ENCODE measurements at regions not wholly inside any gene's neighbourhood (a gene's known extent, or its start where the extent isn't known, plus 50 kb on each side); places are given as distances from the start of the nearest gene placed in this dataset.
"Not testable (repeated sequence)": the region's sequence is repeated elsewhere in the genome, so short reads cannot be mapped to it uniquely, and the experiment has no call there.

GRCh38 chr13:18921063-18921462 lies 260.6 kb downstream of the TUBA3C start:
- no peak overlapping the region for H3K27ac ChIP-seq (ENCODE audit: low read depth, low read length, severe bottlenecking)
- H3K4me1 ChIP-seq (ENCODE audit: control insufficient read depth, insufficient read depth, low read length, poor library complexity, severe bottlenecking): no peaks in the 10 kb centered on the region
- WGBS, 2 experiments (ENCODE audit: insufficient coverage in 2 of 2): 47 to 76% methylated on average over 3 of the region's 4 CpGs
- no peak overlapping the region for H3K4me3 ChIP-seq (ENCODE audit: extremely low read depth, insufficient read depth, low read length, poor library complexity, severe bottlenecking)
- peaks cover 17% of the 10 kb centered on the region for H3K9me3 ChIP-seq (ENCODE audit: control insufficient read depth, low read length)
- no peaks in the 10 kb centered on the region for H3K36me3 ChIP-seq (ENCODE audit: control insufficient read depth, insufficient read depth, low read length)

GRCh38 chr13:18905096-18905495 lies 276.5 kb downstream of the TUBA3C start:
- H3K27ac ChIP-seq (ENCODE audit: low read depth, low read length, severe bottlenecking); H3K36me3 ChIP-seq (ENCODE audit: control insufficient read depth, insufficient read depth, low read length); H3K4me1 ChIP-seq (ENCODE audit: control insufficient read depth, insufficient read depth, low read length, poor library complexity, severe bottlenecking); H3K4me3 ChIP-seq (ENCODE audit: extremely low read depth, insufficient read depth, low read length, poor library complexity, severe bottlenecking): not testable (repeated sequence)
- H3K9me3 ChIP-seq (ENCODE audit: control insufficient read depth, low read length): peaks cover 22% of the 10 kb centered on the region
- 93 to 100% methylated on average over 1 to 2 of the region's 12 CpGs for WGBS, 2 experiments (ENCODE audit: insufficient coverage in 2 of 2)

GRCh38 chr13:18895411-18895810 lies 286.2 kb downstream of the TUBA3C start:
- 56 to 85% methylated on average over 1 to 8 of the region's 13 CpGs for WGBS, 2 experiments (ENCODE audit: insufficient coverage in 2 of 2)
- peaks cover 22% of the 10 kb centered on the region for H3K9me3 ChIP-seq (ENCODE audit: control insufficient read depth, low read length)
- H3K27ac ChIP-seq (ENCODE audit: low read depth, low read length, severe bottlenecking); H3K36me3 ChIP-seq (ENCODE audit: control insufficient read depth, insufficient read depth, low read length); H3K4me1 ChIP-seq (ENCODE audit: control insufficient read depth, insufficient read depth, low read length, poor library complexity, severe bottlenecking); H3K4me3 ChIP-seq (ENCODE audit: extremely low read depth, insufficient read depth, low read length, poor library complexity, severe bottlenecking): not testable (repeated sequence)

GRCh38 chr13:18891242-18891641 lies 290.4 kb downstream of the TUBA3C start:
- peaks cover 31% of the 10 kb centered on the region for H3K9me3 ChIP-seq (ENCODE audit: control insufficient read depth, low read length)
- H3K4me1 ChIP-seq (ENCODE audit: control insufficient read depth, insufficient read depth, low read length, poor library complexity, severe bottlenecking); H3K4me3 ChIP-seq (ENCODE audit: extremely low read depth, insufficient read depth, low read length, poor library complexity, severe bottlenecking); H3K36me3 ChIP-seq (ENCODE audit: control insufficient read depth, insufficient read depth, low read length); H3K27ac ChIP-seq (ENCODE audit: low read depth, low read length, severe bottlenecking): not testable (repeated sequence)
- no CpG with 5 or more reads among the region's 1 CpG for WGBS, 2 experiments (ENCODE audit: insufficient coverage in 2 of 2)

- H3K4me3 ChIP-seq (ENCODE audit: extremely low read depth, insufficient read depth, low read length, poor library complexity, severe bottlenecking); H3K4me1 ChIP-seq (ENCODE audit: control insufficient read depth, insufficient read depth, low read length, poor library complexity, severe bottlenecking); H3K36me3 ChIP-seq (ENCODE audit: control insufficient read depth, insufficient read depth, low read length); H3K27ac ChIP-seq (ENCODE audit: low read depth, low read length, severe bottlenecking): not testable (repeated sequence)
- 95 to 96% methylated on average over 31 to 55 of the region's 72 CpGs for WGBS, 2 experiments (ENCODE audit: insufficient coverage in 2 of 2)
- H3K9me3 ChIP-seq (ENCODE audit: control insufficient read depth, low read length): peaks cover 22% of the 10 kb centered on the region
These were observed 306.5 kb downstream of the TUBA3C start for GRCh38 chr13:18874875-18875789.

GRCh38 chr13:18870557-18870956 lies 311.1 kb downstream of the TUBA3C start:
- not testable (repeated sequence) for H3K36me3 ChIP-seq (ENCODE audit: control insufficient read depth, insufficient read depth, low read length); H3K4me1 ChIP-seq (ENCODE audit: control insufficient read depth, insufficient read depth, low read length, poor library complexity, severe bottlenecking); H3K4me3 ChIP-seq (ENCODE audit: extremely low read depth, insufficient read depth, low read length, poor library complexity, severe bottlenecking); H3K9me3 ChIP-seq (ENCODE audit: control insufficient read depth, low read length); H3K27ac ChIP-seq (ENCODE audit: low read depth, low read length, severe bottlenecking)
- WGBS, 2 experiments (ENCODE audit: insufficient coverage in 2 of 2): no CpG with 5 or more reads among the region's 4 CpGs

- H3K9me3 ChIP-seq (ENCODE audit: control insufficient read depth, low read length); H3K4me3 ChIP-seq (ENCODE audit: extremely low read depth, insufficient read depth, low read length, poor library complexity, severe bottlenecking): not testable (repeated sequence)
- 100% methylated on average over 1 of the region's 2 CpGs; no CpG with 5 or more reads in 1 of the 2 experiments for WGBS, 2 experiments (ENCODE audit: insufficient coverage in 2 of 2)
These were observed 312.3 kb downstream of the TUBA3C start for GRCh38 chr13:18869365-18869764.

GRCh38 chr13:18837986-18838629 lies 343.5 kb downstream of the TUBA3C start:
- not testable (repeated sequence) for H3K36me3 ChIP-seq (ENCODE audit: control insufficient read depth, insufficient read depth, low read length); H3K4me1 ChIP-seq (ENCODE audit: control insufficient read depth, insufficient read depth, low read length, poor library complexity, severe bottlenecking); H3K4me3 ChIP-seq (ENCODE audit: extremely low read depth, insufficient read depth, low read length, poor library complexity, severe bottlenecking); H3K27ac ChIP-seq (ENCODE audit: low read depth, low read length, severe bottlenecking)
- peaks cover 18% of the 10 kb centered on the region for H3K9me3 ChIP-seq (ENCODE audit: control insufficient read depth, low read length)
- WGBS, 2 experiments (ENCODE audit: insufficient coverage in 2 of 2): 77 to 84% methylated on average over 6 to 7 of the region's 17 CpGs

More at GRCh38 chr13:18869365-18869764, 312.3 kb downstream of the TUBA3C start:
- not testable (repeated sequence) for H3K4me1 ChIP-seq (ENCODE audit: control insufficient read depth, insufficient read depth, low read length, poor library complexity, severe bottlenecking); H3K27ac ChIP-seq (ENCODE audit: low read depth, low read length, severe bottlenecking); H3K36me3 ChIP-seq (ENCODE audit: control insufficient read depth, insufficient read depth, low read length)

- H3K4me3 ChIP-seq (ENCODE audit: extremely low read depth, insufficient read depth, low read length, poor library complexity, severe bottlenecking); H3K4me1 ChIP-seq (ENCODE audit: control insufficient read depth, insufficient read depth, low read length, poor library complexity, severe bottlenecking); H3K27ac ChIP-seq (ENCODE audit: low read depth, low read length, severe bottlenecking); H3K36me3 ChIP-seq (ENCODE audit: control insufficient read depth, insufficient read depth, low read length): not testable (repeated sequence)
- H3K9me3 ChIP-seq (ENCODE audit: control insufficient read depth, low read length): peaks cover 18% of the 10 kb centered on the region
- WGBS, 2 experiments (ENCODE audit: insufficient coverage in 2 of 2): 82 to 92% methylated on average over 11 to 23 of the region's 26 CpGs
These were observed 344.4 kb downstream of the TUBA3C start for GRCh38 chr13:18837179-18837745.

GRCh38 chr13:18836371-18837178 lies 345.0 kb downstream of the TUBA3C start:
- H3K9me3 ChIP-seq (ENCODE audit: control insufficient read depth, low read length): peaks cover 18% of the 10 kb centered on the region
- not testable (repeated sequence) for H3K36me3 ChIP-seq (ENCODE audit: control insufficient read depth, insufficient read depth, low read length); H3K27ac ChIP-seq (ENCODE audit: low read depth, low read length, severe bottlenecking); H3K4me1 ChIP-seq (ENCODE audit: control insufficient read depth, insufficient read depth, low read length, poor library complexity, severe bottlenecking); H3K4me3 ChIP-seq (ENCODE audit: extremely low read depth, insufficient read depth, low read length, poor library complexity, severe bottlenecking)
- 89 to 90% methylated on average over 28 to 29 of the region's 45 CpGs for WGBS, 2 experiments (ENCODE audit: insufficient coverage in 2 of 2)
